GM19452 (cell line): ENCODE measurements at regions not wholly inside any gene's neighbourhood (a gene's known extent, or its start where the extent isn't known, plus 50 kb on each side); places are given as distances from the start of the nearest gene placed in this dataset.
"Not testable (repeated sequence)": the region's sequence is repeated elsewhere in the genome, so short reads cannot be mapped to it uniquely, and the experiment has no call there.

Experiments used
- ATAC-seq: cut with Tn5 transposase; IDR thresholded peaks from one replicate; pipeline ENCODE4 v1.9.1; 2021; ENCODE audit not compliant: unreplicated experiment

GRCh38 chr13:44300895-44301638 is 72.6 kb upstream of the SERP2 start:
- ATAC-seq, result peak; percentile 82

GRCh38 chr13:44301639-44302015 is 72.0 kb upstream of the SERP2 start:
- ATAC-seq, result no peak

- no peak for ATAC-seq
Observed at GRCh38 chr13:44302233-44302632, 71.4 kb upstream of the SERP2 start.

- ATAC-seq, result no peak
Observed at GRCh38 chr13:44302940-44303575, 70.6 kb upstream of the SERP2 start.

- no peak for ATAC-seq
Observed at GRCh38 chr13:44303681-44304432, 69.8 kb upstream of the SERP2 start.

- ATAC-seq, result no peak
Observed at GRCh38 chr13:44304433-44304725, 69.2 kb upstream of the SERP2 start.

- ATAC-seq, result no peak
Observed at GRCh38 chr13:44305286-44305685, 68.3 kb upstream of the SERP2 start.

- ATAC-seq, result no peak
Observed at GRCh38 chr13:44305917-44306370, 67.7 kb upstream of the SERP2 start.

- ATAC-seq, result no peak
Observed at GRCh38 chr13:44306371-44307192, 67.0 kb upstream of the SERP2 start.

GRCh38 chr13:44307255-44307654 is 66.4 kb upstream of the SERP2 start:
- no peak for ATAC-seq

GRCh38 chr13:44307844-44308243 is 65.8 kb upstream of the SERP2 start:
- no peak for ATAC-seq

GRCh38 chr13:44308352-44308751 is 65.3 kb upstream of the SERP2 start:
- ATAC-seq, result no peak

- ATAC-seq, result no peak
Observed at GRCh38 chr13:44309794-44310757, 63.5 kb upstream of the SERP2 start.

GRCh38 chr13:44311011-44311780 is 62.4 kb upstream of the SERP2 start:
- no peak for ATAC-seq

GRCh38 chr13:44312131-44312530 is 61.5 kb upstream of the SERP2 start:
- no peak for ATAC-seq

GRCh38 chr13:44312834-44313551 is 60.6 kb upstream of the SERP2 start:
- ATAC-seq, result no peak

GRCh38 chr13:44313674-44314073 is 60.0 kb upstream of the SERP2 start:
- no peak for ATAC-seq

GRCh38 chr13:44314160-44314559 is 59.5 kb upstream of the SERP2 start:
- not testable (repeated sequence) for ATAC-seq

GRCh38 chr13:44317752-44318151 is 55.9 kb upstream of the SERP2 start:
- ATAC-seq, result no peak
